H9 (cell line): ENCODE measurements at regions not wholly inside any gene's neighbourhood (a gene's known extent, or its start where the extent isn't known, plus 50 kb on each side); places are given as distances from the start of the nearest gene placed in this dataset.

Experiments used
- DNase-seq: peaks from one replicate; pipeline ENCODE4 v3.0.0-alpha.2; 2017
- H2AFZ ChIP-seq: one replicate; pipeline ENCODE4 v1.6.1; 2013; ENCODE audit warnings: mild to moderate bottlenecking, low read length, control low read depth, moderate library complexity
- H2AK5ac ChIP-seq: 2 replicates; pipeline ENCODE4 v1.6.1; 2013; ENCODE audit warnings: low read length, control low read depth, mixed read lengths; ENCODE audit not compliant: insufficient read length
- H2BK120ac ChIP-seq: one replicate; pipeline ENCODE4 v1.6.1; 2013; ENCODE audit warnings: low read depth, mild to moderate bottlenecking, low read length, control low read depth, inconsistent platforms; ENCODE audit not compliant: poor library complexity, severe bottlenecking
- H2BK12ac ChIP-seq: 2 replicates; pipeline ENCODE4 v1.6.1; 2013; ENCODE audit warnings: low read length, control low read depth, mixed read lengths, low read depth; ENCODE audit not compliant: insufficient read length
- H2BK15ac ChIP-seq: 2 replicates; pipeline ENCODE4 v1.6.1; 2013; ENCODE audit warnings: low read depth, low read length, control low read depth
- H2BK20ac ChIP-seq: one replicate; pipeline ENCODE4 v1.6.1; 2013; ENCODE audit warnings: low read depth, mild to moderate bottlenecking, low read length, control low read depth, inconsistent platforms; ENCODE audit not compliant: poor library complexity, severe bottlenecking
- H2BK5ac ChIP-seq: 2 replicates; pipeline ENCODE4 v1.6.1; 2013; ENCODE audit warnings: low read length, control low read depth, mixed read lengths; ENCODE audit not compliant: insufficient read length
- H3K14ac ChIP-seq: 2 replicates; pipeline ENCODE4 v1.6.1; 2013; ENCODE audit warnings: low read length, control low read depth; ENCODE audit not compliant: insufficient read depth
- H3K18ac ChIP-seq: 2 replicates; pipeline ENCODE4 v1.6.1; 2013; ENCODE audit warnings: low read depth, mild to moderate bottlenecking, mixed read lengths, low read length, control low read depth; ENCODE audit not compliant: insufficient read length
- H3K23ac ChIP-seq: 2 replicates; pipeline ENCODE4 v1.6.1; 2013; ENCODE audit warnings: low read length, control low read depth, mixed read lengths, low read depth; ENCODE audit not compliant: insufficient read length
- H3K23me2 ChIP-seq: 2 replicates; pipeline ENCODE4 v1.6.1; 2013; ENCODE audit warnings: low read depth, mild to moderate bottlenecking, mixed read lengths, low read length, control low read depth; ENCODE audit not compliant: insufficient read length, poor library complexity, severe bottlenecking
- H3K27ac ChIP-seq: 2 replicates; pipeline ENCODE4 v1.5.1; 2013; ENCODE audit warnings: low read length, control low read depth, mixed read lengths, low read depth; ENCODE audit not compliant: insufficient read length
- H3K27me3 ChIP-seq: 2 replicates; pipeline ENCODE4 v1.6.1; 2013; ENCODE audit warnings: low read length, control low read depth, inconsistent platforms; ENCODE audit not compliant: insufficient read depth
- H3K4ac ChIP-seq: 2 replicates; pipeline ENCODE4 v1.6.1; 2013; ENCODE audit warnings: low read depth, mild to moderate bottlenecking, control low read depth, inconsistent platforms, low read length, moderate library complexity
- H3K4me1 ChIP-seq: 2 replicates; pipeline ENCODE4 v1.6.1; 2013; ENCODE audit warnings: low read length, control low read depth, inconsistent platforms; ENCODE audit not compliant: insufficient read depth
- H3K4me2 ChIP-seq: 2 replicates; pipeline ENCODE4 v1.6.1; 2013; ENCODE audit warnings: low read length, control low read depth, mixed read lengths; ENCODE audit not compliant: insufficient read length, insufficient read depth
- H3K56ac ChIP-seq: 2 replicates; pipeline ENCODE4 v1.6.1; 2013; ENCODE audit warnings: low read depth, mild to moderate bottlenecking, mixed read lengths, low read length, control low read depth; ENCODE audit not compliant: insufficient read length
- H3K79me1 ChIP-seq: 2 replicates; pipeline ENCODE4 v1.6.1; 2013; ENCODE audit warnings: low read depth, mild to moderate bottlenecking, moderate library complexity, low read length, control low read depth, inconsistent platforms; ENCODE audit not compliant: insufficient read depth, poor library complexity, severe bottlenecking
- H3K79me2 ChIP-seq: 2 replicates; pipeline ENCODE4 v1.6.1; 2013; ENCODE audit warnings: low read length, control low read depth, inconsistent platforms; ENCODE audit not compliant: insufficient read depth
- H3K9ac ChIP-seq: 2 replicates; pipeline ENCODE4 v1.6.1; 2013; ENCODE audit warnings: low read length, control low read depth, mixed read lengths; ENCODE audit not compliant: insufficient read length; ENCODE audit errors: extremely low read depth
- H3K9me3 ChIP-seq: one replicate; pipeline ENCODE4 v1.6.1; 2013; ENCODE audit warnings: low read depth, low read length, inconsistent platforms; ENCODE audit not compliant: control insufficient read depth
- H3T11ph ChIP-seq: one replicate; pipeline ENCODE4 v1.6.1; 2013; ENCODE audit warnings: mild to moderate bottlenecking, low read length, control low read depth, inconsistent platforms
- H4K20me1 ChIP-seq: one replicate; pipeline ENCODE4 v1.6.1; 2013; ENCODE audit not compliant: control insufficient read depth, insufficient read length, insufficient read depth
- H4K5ac ChIP-seq: 2 replicates; pipeline ENCODE4 v1.6.1; 2013; ENCODE audit warnings: low read depth, mild to moderate bottlenecking, mixed read lengths, low read length, control low read depth; ENCODE audit not compliant: insufficient read length
- H4K8ac ChIP-seq: replicated peaks from 2 replicates; pipeline ENCODE4 v1.6.1; 2013; ENCODE audit warnings: low read length, control low read depth, mixed read lengths, low read depth; ENCODE audit not compliant: insufficient read length
- H4K91ac ChIP-seq: 2 replicates; pipeline ENCODE4 v1.6.1; 2013; ENCODE audit warnings: low read depth, mild to moderate bottlenecking, moderate library complexity, mixed read lengths, low read length, control low read depth; ENCODE audit not compliant: insufficient read length
- H3K27ac Mint-ChIP-seq, 3 experiments: 2 replicates in 2 of 3; 3 replicates in 1 of 3; pipeline ENCODE4 v1.8.0; 2020 to 2021; ENCODE audit warnings: mixed read lengths in 3 of 3, mild to moderate bottlenecking in 1 of 3, moderate library complexity in 1 of 3
- H3K27me3 Mint-ChIP-seq: 2 replicates; pipeline ENCODE4 v1.8.0; 2021; ENCODE audit warnings: low read depth, mild to moderate bottlenecking, moderate library complexity, mixed read lengths
- H3K36me3 Mint-ChIP-seq, 3 experiments: 2 replicates in 2 of 3; 3 replicates in 1 of 3; pipeline ENCODE4 v1.8.0; 2020 to 2021; ENCODE audit warnings: low read depth in 3 of 3, mixed read lengths in 3 of 3; ENCODE audit not compliant: insufficient read depth in 1 of 3
- H3K4me1 Mint-ChIP-seq, 2 experiments: 2 replicates each; pipeline ENCODE4 v1.8.0; 2020; ENCODE audit warnings: mixed read lengths in 2 of 2
- H3K4me3 Mint-ChIP-seq, 2 experiments: 2 replicates in 1 of 2; 3 replicates in 1 of 2; pipeline ENCODE4 v1.8.0; 2020 to 2021; ENCODE audit warnings: mild to moderate bottlenecking in 2 of 2, mixed read lengths in 2 of 2, moderate library complexity in 1 of 2
- H3K9me3 Mint-ChIP-seq, 2 experiments: 2 replicates in 1 of 2; 3 replicates in 1 of 2; pipeline ENCODE4 v1.8.0; 2020; ENCODE audit warnings: mild to moderate bottlenecking in 2 of 2, mixed read lengths in 2 of 2, moderate library complexity in 1 of 2
- CTCF ChIP-seq: fragments of 200-600 bp; sonication (generic); conservative IDR thresholded peaks from 3 replicates; pipeline ENCODE4 v1.8.0; 2021; ENCODE audit warnings: antibody characterized with exemption, mild to moderate bottlenecking
- WGBS: extraction: QIAGEN DNeasy Blood & Tissue Kit; methylation state at CpG from one replicate; pipeline ENCODE4 v1.1.7; 2013; ENCODE audit warnings: missing lambda C conversion rate, low lambda C conversion rate, mixed read lengths; ENCODE audit not compliant: insufficient read length; ENCODE audit errors: extremely low coverage; 5-methylcytosine and 5-hydroxymethylcytosine counted together

GRCh38 chr18:46398005-46398404 lies 259.0 kb downstream of the LOXHD1 start:
- Histone ChIP-seq H3K4me1 (no peaks in the 10 kb centered on the region), H3K4me2 (no peak overlapping the region), H2BK5ac (no peak overlapping the region), H4K20me1 (no peaks in the 10 kb centered on the region), H2AK5ac (no peak overlapping the region), H2BK20ac (no peak overlapping the region), H3K23me2 (no peaks in the 10 kb centered on the region), H3K18ac (no peak overlapping the region), H3K79me2 (no peaks in the 10 kb centered on the region), H2BK15ac (no peak overlapping the region), H3K4ac (no peak overlapping the region), H3K9ac (no peak overlapping the region), H3K23ac (no peak overlapping the region), H2BK12ac (no peak overlapping the region), H3K27me3 (no peaks in the 10 kb centered on the region), H3K14ac (no peak overlapping the region), H4K91ac (no peak overlapping the region), H2BK120ac (no peak overlapping the region), H3T11ph (no peak overlapping the region), H2AFZ (no peak overlapping the region), H3K56ac (no peak overlapping the region), H4K5ac (peak overlapping the region; percentile 2), H4K8ac (no peak overlapping the region), H3K79me1 (no peaks in the 10 kb centered on the region), H3K9me3 (no peaks in the 10 kb centered on the region), H3K27ac (no peak overlapping the region)
- Mint-ChIP-seq H3K27me3 (no peaks in the 10 kb centered on the region; the same call in 1 of the 2 replicates), H3K36me3 (no peaks in the 10 kb centered on the region; a peak in 2 of 7 replicates), H3K27ac (peak overlapping the region in 1 of 3 experiments; percentile 8; a peak in 2 of 7 replicates), H3K4me3 (no peak overlapping the region; a peak in 1 of 5 replicates), H3K4me1 (0 out of 4 replicates have a peak, but pooled peaks cover 0 to 3% of the 10 kb centered on the region in 2 experiments), H3K9me3 (no peaks in the 10 kb centered on the region)
- no CpG with 5 or more reads among the region's 7 CpGs for WGBS
- no peak for DNase-seq
- no peak for TF ChIP-seq CTCF
